ELF-1 (cell line): ENCODE measurements at regions not wholly inside any gene's neighbourhood (a gene's known extent, or its start where the extent isn't known, plus 50 kb on each side); places are given as distances from the start of the nearest gene placed in this dataset.

ENCODE experiments used
- DNase-seq: peaks from one replicate; pipeline ENCODE4 v3.0.0-alpha.2; 2016; ENCODE audit warnings: low read depth, low spot score

DNA sequence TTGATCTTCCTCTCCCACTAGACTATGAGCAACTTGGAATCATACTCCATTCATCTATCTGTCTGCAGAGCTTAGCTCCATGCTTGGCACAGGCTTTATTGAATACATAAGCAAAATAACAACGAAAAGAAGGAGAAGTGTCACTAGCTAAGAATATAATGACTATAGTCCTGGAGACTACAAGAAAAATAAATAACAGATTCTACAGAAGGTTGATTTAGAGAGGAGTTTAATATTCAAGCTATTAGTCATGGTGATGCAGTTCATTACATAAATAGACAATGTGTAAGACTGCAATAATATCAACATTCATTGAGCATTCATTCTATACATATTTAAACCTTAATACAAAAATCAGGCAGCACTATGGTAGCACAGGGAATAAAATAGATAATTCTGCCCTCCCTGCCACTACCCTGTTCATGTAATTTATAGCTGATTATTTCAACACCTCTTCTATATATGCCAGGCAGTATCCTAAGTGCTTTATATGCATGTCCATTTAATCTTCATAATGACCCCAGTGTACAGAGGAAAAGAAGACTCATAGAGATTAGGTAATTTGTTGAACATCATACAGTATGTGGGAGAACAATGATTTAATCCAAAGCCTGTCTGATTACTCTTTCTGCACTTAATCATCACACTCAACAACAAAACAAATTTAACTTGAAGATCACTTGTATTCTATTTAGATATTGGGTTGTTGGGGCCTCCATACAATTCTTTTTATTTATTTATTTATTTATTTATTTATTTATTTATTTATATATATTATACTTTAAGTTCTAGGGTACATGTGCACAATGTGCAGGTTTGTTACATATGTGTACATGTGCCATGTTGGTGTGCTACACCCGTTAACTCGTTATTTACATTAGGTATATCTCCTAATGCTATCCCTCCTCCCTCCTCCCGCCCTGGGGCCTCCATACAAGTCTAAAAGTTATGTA is 165.3 kb downstream of the RNF152 start:
- DNase-seq = no peak

DNA sequence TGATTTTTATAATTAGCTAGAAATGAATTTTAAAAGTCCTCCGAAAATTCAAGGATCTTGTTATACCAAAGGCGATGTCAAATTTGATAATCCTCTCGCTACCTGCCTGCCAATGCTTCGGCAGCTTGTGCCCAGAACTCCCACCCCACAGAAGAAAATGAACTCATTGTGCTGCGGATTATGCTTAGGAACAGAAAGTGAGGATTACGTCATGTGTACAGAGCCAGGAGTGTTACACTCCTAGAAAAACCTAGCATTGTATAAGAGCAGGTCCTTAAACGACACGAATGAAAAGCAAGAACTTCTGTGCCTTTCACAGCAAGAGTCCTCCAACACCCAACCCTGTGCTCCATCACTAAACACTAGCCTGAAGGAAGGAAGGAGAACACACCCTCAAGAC is 168.3 kb downstream of the RNF152 start:
- DNase-seq = no peak

DNA sequence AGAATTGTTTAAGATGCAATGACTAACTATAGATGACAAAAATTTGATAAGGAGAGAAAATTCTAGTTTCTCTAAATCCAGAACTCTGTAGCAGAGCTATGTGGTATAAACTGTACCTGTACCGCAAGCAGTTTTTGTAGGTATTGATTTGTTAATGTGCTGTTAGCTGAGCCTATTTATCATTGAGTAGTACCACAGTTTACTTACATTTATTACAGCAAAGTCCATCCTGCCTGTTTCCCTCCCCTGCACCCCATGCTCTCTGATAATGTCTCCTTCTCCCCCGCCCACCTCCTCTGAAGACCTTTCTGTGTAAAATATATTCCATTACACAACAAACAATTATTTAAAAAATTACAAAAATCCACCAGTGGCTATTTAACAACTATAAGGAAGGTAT is 170.6 kb downstream of the RNF152 start:
- DNase-seq = no peak

DNA sequence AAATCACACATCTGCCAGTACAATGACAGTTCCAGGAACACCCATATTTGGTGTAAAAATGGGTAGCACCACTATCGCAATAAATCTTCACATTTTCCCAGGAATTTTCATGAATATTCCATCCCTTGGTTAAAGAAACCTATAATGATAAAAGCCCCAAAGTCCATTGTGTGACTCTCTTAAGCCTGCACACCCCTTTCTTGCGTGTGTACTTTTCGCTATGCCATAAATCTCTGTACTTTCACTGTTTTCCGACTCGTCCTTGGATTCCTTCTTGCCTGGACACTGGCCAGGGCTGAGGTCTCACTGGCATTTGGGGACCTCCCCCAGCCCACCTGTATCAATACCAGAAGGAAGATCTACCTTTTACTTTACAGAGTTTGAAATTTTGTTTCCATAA is 172.3 kb downstream of the RNF152 start:
- DNase-seq = no peak

DNA sequence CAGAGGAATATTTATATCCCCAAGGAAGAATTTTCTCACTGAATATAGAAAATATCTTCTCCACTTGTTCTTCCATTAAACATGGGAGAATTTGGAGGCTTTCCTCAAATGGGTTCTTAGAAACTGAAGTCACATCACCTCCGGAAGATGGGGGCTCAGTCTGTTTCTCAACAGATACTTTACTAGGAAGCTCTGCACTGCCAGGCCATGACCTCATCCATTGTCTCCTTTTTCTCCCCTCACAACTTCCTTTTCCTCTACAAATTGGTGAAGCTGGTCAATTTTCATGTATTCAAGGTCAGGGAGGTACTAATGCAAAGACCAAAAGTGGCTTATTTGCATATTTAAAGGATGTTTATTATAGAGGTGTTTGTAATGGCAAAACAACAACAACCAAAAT is 173.1 kb downstream of the RNF152 start:
- no peak for DNase-seq

DNA sequence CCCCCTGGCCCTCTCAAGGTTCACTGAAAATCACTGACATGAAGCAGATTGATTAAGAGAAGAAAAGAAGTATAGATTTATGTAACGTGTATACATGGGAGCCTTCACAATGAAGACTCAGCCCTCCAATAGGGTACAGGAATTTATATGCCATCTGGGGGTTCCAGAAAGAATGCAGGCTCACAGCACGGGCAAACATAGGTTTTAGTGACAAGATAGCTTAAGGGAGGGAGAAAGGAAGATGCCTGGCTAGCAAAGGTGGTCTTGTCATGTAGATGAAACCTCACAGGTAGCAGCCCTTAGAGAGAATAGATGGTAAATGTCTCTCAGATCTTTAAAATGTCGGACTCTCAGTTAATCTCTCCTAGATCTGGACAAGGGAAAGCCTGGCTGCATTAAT is 173.9 kb downstream of the RNF152 start:
- no peak for DNase-seq

DNA sequence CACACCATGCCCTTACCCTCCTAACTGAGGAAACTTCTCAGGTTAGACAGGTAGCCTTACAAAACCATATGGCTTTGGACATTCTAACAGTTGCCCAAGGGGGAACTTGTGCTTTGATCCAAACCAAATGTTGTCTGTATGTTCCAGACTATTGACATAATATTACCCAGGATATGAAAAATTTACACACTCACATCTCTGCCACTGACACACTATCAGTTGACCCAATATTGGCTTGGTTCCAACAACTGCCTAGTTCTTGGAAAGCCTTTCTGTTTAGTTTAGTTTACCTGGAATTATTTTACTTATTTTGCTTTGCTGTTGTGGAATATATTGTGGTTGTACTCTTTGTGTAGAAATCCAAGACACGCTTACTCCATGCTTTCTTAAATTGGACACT is 178.4 kb downstream of the RNF152 start:
- DNase-seq = no peak

DNA sequence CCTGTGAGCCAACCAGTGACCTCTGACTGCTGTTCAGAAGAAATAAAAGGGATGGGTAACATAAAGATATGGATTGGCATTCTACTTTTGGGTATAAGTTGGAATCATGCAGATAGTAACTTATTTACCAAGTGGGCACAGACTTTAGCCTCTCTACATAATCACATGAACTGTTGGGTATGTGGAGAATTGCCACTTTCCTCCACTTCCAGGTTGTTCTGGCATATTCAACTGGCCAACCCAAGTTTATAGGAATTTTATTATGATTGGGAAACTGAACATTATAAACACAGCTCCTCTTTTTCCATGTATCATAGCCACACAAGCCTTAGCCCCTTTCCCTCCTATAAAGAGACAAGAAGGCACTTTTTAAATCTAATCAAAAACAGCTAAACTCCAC is 179.3 kb downstream of the RNF152 start:
- DNase-seq = no peak

DNA sequence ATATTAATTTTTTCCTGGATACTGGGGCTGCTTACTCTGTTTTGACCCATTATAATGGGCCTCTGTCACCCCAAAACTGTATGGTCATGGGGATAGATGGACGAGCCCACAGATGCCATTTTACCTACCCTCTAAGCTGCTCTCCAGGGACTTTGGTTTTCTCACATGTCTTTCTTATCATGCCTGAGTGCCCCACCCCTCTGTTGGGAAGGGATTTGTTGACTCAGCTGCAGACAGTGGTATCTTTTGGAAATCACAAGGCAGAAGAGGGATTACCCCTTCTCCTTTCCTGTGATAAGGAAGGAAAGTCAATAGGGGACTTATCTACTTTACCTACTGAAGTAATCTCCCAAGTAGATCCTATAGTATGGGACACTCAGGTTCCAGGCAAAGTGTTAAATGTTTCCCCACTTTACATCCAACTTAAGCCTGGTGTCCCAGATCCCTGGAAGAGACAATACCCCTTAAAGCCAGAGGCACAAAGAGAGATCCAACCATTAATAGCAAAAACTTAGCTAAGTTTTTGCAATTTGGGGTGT is 182.7 kb downstream of the RNF152 start:
- peak; percentile 5 for DNase-seq

DNA sequence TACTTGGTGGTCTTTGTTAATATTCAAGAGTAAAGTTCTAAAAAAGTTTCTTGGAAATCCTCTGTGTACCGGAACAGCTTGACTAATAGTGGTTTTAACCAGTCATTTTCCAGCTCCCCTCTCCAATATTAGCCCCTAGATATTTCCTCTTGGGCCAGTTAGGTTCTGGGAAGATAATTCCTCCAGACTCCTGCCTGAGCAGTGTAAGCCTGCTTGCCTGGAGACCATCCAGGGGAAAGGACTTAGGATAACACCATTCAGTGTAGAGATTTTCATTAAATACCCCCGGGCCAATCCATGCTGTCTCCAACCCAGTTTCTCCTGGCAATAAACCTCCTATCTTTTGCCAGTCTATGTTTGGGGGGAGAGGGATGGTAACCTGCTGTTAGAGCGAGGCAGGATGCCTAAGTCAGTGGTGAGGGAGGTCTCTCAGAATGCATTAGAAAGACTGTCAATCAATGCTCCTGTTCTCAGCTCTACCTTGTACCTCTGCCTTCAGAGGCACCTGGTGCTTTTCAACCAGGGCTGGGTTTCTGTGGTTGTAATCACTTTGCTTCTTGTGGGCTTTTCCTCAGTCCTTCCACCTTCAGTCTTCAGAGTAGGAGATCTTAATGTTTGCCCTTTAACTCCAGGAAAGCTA is 186.4 kb downstream of the RNF152 start:
- peak; percentile 36 for DNase-seq

DNA sequence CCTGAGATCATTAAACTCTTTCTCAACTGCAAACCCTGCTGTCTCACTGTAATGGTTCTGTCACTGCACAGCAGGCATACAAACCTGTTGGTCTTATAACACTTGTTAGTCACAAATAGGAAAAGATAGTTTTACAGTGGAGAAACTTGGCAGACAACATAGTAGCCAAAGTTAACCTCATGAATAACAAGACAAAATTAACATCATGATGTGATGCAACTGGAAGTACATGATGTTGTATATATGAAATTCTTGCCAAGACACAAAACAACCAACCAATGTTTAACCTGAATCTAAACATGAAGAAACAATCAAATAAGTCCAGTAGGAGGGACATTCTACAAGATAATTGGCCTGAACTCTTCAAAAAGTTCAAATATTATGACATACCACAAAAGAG is 189.3 kb downstream of the RNF152 start:
- no peak for DNase-seq

DNA sequence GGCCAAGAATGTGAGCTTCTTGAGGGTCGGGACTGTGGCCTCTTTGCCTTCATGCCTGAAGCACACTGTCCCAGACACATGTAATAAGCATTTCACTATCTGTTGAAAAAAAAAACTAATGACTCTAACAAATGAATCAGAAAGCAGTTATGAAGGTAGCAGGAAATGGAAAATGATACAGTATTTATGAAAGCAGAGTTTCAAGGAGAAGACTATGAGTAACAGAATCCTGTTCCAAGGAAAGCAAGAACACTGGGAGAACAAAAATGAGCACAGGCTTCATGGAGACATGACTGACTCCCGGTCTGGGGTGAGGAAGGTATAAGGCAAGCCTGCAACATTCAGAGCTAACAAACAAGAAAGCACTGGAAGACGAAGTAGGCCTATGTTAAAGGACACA is 190.8 kb downstream of the RNF152 start:
- DNase-seq = no peak

DNA sequence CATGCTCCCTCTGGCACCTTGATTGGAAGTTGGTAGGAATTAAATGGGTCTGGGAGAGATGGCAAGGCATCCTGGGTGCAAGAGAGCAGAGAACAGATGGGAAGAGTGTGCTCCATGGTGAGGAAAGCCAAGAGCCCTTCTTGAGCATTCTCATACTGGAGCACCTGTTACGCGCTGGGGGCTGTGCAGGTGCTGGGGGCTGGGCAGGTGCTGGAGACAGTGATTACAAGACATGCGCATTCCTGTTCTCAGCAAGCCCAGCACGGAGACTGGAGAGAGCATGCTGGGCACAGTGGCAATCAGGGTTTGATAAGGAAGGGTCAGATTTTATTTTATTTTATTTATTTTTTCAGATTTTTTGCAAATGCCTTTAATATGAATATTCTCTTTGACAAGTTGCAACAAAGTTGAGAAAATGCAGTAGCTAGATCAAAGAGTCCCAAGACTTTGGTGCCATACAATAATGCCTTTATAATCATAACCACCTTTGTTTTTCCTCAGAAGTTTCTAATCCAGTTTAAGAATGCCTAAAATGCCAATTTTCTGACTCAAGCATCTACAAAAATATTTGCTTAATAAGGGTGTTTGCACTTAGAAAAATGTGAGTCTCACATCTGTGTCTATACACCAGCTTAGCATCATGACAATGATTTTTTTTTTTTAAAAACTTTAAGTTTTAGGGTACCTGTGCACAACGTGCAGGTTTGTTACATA is 193.3 kb downstream of the RNF152 start:
- no peak for DNase-seq

DNA sequence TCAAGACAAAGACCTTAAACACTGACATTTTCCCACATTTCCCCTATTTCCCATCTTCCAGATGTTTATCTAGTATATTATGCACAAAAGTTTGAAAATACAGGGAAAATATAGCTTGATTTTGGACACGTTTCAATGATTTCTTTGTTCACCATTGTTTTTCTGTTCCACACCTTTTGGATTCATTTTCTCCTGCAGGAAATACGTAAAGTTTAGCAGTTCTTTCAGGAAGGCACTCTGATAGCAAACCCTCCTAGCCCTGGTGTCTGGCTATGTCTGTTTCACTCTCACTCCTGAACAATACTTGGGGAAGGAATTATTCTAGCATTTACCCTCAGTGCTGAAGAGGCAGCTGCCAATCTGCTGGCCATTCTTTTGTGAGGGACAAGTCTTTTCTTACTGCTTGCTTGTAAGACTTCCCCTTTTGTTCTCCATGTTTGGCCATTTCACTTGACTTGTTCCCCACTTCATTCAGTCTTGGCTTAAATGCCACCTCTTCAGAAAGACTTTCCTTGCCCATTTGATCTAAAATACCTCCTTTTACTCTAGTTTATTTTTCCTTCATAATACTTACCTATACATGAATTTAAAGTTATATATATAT is 195.4 kb downstream of the RNF152 start:
- no peak for DNase-seq

DNA sequence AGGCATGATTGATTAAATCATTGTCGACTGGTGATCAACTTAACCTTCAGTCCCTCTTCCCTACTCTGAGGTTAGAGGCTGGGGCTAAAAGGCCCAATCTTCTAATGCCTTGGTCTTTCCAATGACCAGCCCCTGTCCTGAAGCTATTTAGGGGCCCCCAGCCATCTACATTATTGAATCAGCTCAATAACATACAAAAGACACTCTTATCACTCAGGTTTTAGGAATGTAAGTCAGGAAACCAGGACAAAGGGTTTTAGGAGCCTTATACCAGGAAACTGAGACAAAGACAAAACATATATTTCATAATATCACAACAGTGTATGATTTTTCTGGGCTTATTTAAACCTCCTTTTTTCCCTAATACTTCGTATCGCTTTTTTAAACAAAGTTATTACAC is 198.6 kb downstream of the RNF152 start:
- no peak for DNase-seq

DNA sequence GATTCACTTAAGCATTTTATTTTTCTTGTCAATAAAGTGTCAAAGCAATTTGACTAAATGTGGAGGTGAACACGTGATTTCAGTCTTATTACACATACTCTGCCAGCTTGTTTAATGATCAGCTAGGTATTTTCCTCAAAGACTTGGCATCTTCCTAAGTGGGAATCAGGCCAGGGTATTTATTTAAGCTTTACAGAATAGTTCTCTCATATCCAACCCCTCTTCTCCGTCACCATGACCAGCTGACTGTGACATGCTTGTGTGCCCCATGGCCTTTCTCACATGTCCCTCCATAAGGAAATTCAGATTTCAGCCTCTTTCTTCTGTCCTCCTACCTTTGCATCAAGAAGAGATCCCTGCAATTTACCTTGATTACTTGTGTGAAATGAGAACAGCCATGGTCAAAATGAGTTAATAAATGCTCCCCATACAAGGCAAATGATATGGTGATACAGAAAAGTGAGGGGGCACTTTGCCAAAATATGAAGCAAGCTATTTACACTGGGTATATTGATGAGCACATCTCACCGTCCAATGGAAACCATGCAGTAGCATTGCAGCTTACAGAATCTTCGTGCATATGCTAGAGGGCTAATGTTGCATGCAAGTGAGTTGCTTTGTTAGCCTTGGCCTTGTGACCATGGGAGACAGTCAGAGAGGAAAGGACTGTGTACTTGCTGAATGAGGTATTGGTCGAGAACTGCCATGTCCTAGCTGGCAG is 202.2 kb downstream of the RNF152 start:
- DNase-seq = no peak

DNA sequence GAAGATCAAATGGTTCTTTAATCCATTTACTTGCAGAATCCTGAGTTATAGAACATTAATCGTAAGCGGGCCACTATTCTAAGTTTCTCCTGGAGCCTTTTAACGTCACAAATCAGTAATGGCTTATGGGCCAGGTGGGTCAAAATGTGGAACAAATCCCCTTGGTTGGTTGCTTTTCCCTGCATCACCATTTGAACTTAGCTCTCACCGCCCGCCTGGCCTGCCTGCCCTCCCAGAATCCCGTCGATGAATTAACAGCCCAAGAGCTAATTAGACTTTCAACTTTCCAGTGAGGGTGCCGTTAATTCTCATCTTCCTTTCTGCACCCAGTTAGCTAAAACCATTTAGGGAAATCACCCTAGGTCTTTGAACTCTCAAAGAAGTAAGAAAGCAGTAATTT is 205.5 kb downstream of the RNF152 start:
- no peak for DNase-seq

DNA sequence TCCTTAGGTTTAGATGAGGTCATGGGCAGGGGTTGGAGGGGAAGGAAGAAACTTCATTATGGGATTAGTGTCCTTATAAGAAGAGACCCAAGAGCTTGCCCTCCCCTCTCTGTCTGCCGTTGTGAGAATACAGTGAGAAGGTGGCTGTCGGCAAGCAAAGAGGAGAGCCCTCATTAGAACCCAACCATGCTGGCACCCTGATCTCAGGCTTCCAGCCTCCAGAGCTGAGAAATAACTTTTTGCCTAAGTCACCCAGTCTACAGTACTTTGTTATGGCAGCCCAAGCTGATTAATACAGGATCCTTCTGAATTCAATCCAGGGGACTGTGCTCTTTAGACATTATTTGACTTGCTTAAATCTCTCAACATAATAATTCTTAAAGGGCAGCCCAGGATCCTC is 209.0 kb downstream of the RNF152 start:
- DNase-seq = no peak

DNA sequence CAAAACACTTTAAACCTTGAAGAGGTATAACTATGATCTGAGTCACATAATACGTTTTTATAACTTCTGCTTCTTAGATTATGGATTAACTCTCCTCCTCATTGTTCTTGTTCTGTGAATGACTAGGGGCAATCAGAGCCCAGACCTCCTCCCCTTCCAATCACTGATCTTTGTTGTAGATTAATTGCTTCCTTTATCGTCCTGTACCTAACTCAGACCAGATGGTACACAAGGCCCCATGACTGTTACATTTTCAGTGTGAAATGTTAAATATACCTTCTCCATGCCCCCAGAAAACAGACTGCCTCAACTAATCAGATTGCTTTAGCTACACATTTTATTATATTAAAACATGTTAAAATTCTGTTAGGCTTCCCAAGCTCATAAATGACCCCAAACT is 211.7 kb downstream of the RNF152 start:
- DNase-seq = no peak

DNA sequence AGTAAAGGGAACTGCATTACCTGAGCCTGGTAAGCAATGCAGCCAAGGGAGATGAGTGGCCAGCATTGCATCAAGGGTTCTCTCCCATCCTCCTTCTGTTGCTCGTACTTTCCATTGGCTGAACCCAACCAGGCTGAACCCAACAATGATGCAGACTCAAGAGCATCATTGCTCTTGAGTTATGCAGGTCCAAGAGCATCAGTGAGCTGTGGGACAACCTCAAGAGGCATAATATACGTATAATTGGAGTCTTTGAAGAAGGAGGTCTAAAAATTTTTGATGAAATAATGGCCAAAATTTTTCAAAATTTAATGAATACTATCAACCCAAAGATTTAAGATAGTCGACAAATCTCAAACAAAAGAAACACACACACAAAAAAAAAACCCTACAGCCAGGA is 213.0 kb downstream of the RNF152 start:
- no peak for DNase-seq

DNA sequence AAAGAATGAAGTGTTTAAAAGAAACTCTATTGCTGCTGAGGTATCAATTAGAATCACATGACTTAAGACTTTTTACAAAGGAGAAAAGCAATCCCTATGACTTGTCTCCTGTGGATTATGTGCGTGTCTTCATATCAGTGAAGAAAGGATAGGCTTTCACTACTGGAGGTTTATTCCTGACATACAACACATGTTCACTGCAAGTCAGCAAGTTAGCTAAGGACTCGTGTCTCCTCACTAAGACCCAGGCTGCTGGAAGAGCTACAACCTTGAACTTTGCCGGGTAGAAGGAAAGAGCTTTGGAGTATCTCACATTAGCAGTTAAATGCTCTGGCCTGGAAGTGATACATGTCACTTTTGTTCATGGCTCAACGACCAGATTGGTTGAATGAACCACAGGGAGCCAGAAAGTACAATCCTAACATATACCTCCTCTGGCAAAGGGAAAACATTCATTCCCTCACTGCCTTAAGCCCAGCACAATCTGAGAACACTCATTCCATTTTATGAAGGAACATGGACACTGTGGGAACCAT is 215.3 kb downstream of the RNF152 start:
- no peak for DNase-seq
